Endothelial cell of umbilical vein (primary cell): ENCODE measurements at regions not wholly inside any gene's neighbourhood (a gene's known extent, or its start where the extent isn't known, plus 50 kb on each side); places are given as distances from the start of the nearest gene placed in this dataset.

Source experiments
- BruUV-seq: library from RNA; stranded (reverse); fragments of 400-500 nt; replicated peaks from 2 replicates; lab custom pipeline; 2021; lab: Mats Ljungman, UMichigan
- CTCF ChIA-PET: fragments of 300-600, 350-600 bp; sonication (Branson Sonifier 250); formaldehyde crosslinking; loops from one replicate; lab custom pipeline; 2021; ENCODE audit warnings: antibody characterized with exemption, inconsistent platforms; lab: Charles Lee
- POLR2A ChIA-PET: fragments of 300-600, 350-600 bp; sonication (Branson Sonifier 250); formaldehyde crosslinking; loops from one replicate; lab custom pipeline; 2021; ENCODE audit warnings: antibody characterized with exemption, inconsistent platforms; lab: Charles Lee
- DNase-seq: peaks from one replicate; pipeline ENCODE4 v3.0.0-alpha.2; 2011; ENCODE audit warnings: low read depth, low spot score
- FAIRE-seq: peaks from 2 replicates; lab custom pipeline; 2011; peaks lifted over from hg19 to GRCh38; lab: Jason Lieb, UNC
- H2AFZ ChIP-seq: 2 replicates; pipeline ENCODE4 v1.6.0; 2012; ENCODE audit warnings: low read depth, low read length, control low read depth, inconsistent platforms
- H3K27ac ChIP-seq: 2 replicates; pipeline ENCODE4 v1.5.1; 2011; ENCODE audit warnings: low read depth, mild to moderate bottlenecking, control low read depth, low read length, moderate library complexity; ENCODE audit not compliant: insufficient read depth
- H3K27me3 ChIP-seq, 2 experiments: 2 replicates each; pipeline versions ENCODE4 v1.6.0 to v1.6.1; 2011; ENCODE audit warnings: low read length in 2 of 2, mixed read lengths in 1 of 2; ENCODE audit not compliant: control insufficient read depth in 2 of 2, insufficient read depth in 2 of 2
- H3K36me3 ChIP-seq, 2 experiments: 2 replicates in 1 of 2; 3 replicates in 1 of 2; pipeline ENCODE4 v1.5.1; 2011; ENCODE audit warnings: low read length in 2 of 2, mild to moderate bottlenecking in 1 of 2, moderate library complexity in 1 of 2; ENCODE audit not compliant: control insufficient read depth in 2 of 2, insufficient read depth in 2 of 2; ENCODE audit errors: extremely low read depth in 1 of 2
- H3K4me1 ChIP-seq: 3 replicates; pipeline ENCODE4 v1.5.1; 2011; ENCODE audit warnings: mild to moderate bottlenecking, low read length; ENCODE audit not compliant: control insufficient read depth, insufficient read depth; ENCODE audit errors: extremely low read depth
- H3K4me2 ChIP-seq: 2 replicates; pipeline ENCODE4 v1.6.1; 2011; ENCODE audit warnings: low read length, control low read depth, mixed read lengths; ENCODE audit not compliant: insufficient read depth
- H3K4me3 ChIP-seq, 3 experiments: fragments of 200-600 bp in 1 of 3; sonication (generic), shearing (Covaris generic) in 1 of 3; replicated peaks in 1 of 3; 2 replicates each; pipeline ENCODE4 v1.5.1; 2011 to 2016; ENCODE audit warnings: control low read depth in 3 of 3, low read length in 3 of 3, mild to moderate bottlenecking in 2 of 3, inconsistent platforms in 1 of 3, low read depth in 1 of 3, moderate library complexity in 1 of 3; ENCODE audit not compliant: insufficient read depth in 1 of 3
- H3K79me2 ChIP-seq: 2 replicates; pipeline ENCODE4 v1.6.0; 2012; ENCODE audit warnings: low read length, inconsistent platforms; ENCODE audit not compliant: control insufficient read depth, insufficient read depth
- H3K9ac ChIP-seq: replicated peaks from 2 replicates; pipeline ENCODE3; 2011; ENCODE audit warnings: low read length, control low read depth; ENCODE audit not compliant: insufficient read depth; ENCODE audit errors: extremely low read depth
- H3K9me1 ChIP-seq: replicated peaks from 3 replicates; pipeline ENCODE4 v1.6.0; 2011; ENCODE audit warnings: mild to moderate bottlenecking, low read length; ENCODE audit not compliant: control insufficient read depth, insufficient read depth; ENCODE audit errors: extremely low read depth
- H3K9me3 ChIP-seq: replicated peaks from 2 replicates; pipeline ENCODE4 v1.5.1; 2012; ENCODE audit warnings: low read length, inconsistent platforms; ENCODE audit not compliant: control insufficient read depth, insufficient read depth
- H4K20me1 ChIP-seq: replicated peaks from 2 replicates; pipeline ENCODE3; 2011; ENCODE audit warnings: mild to moderate bottlenecking, low read length; ENCODE audit not compliant: control insufficient read depth, insufficient read depth; ENCODE audit errors: extremely low read depth
- CTCF ChIP-seq, 2 donors: IDR thresholded peaks; 1 replicate in 1 of 2; 2 replicates in 1 of 2; pipeline ENCODE4 v1.5.1; 2011; ENCODE audit warnings: low read length in 2 of 2, mild to moderate bottlenecking in 2 of 2, moderate library complexity in 2 of 2, control low read depth in 1 of 2, inconsistent platforms in 1 of 2, low read depth in 1 of 2; ENCODE audit not compliant: insufficient read depth in 1 of 2; ENCODE audit errors: extremely low read depth in 1 of 2
- EZH2 ChIP-seq: IDR thresholded peaks from 2 replicates; pipeline ENCODE4 v1.6.1; 2012; ENCODE audit warnings: borderline replicate concordance, low read depth, mild to moderate bottlenecking, moderate library complexity, low read length, inconsistent platforms; ENCODE audit not compliant: severe bottlenecking
- FOS ChIP-seq: IDR thresholded peaks from 2 replicates; pipeline ENCODE4 v1.6.1; 2011; ENCODE audit warnings: mild to moderate bottlenecking, low read length, moderate library complexity, borderline replicate concordance; ENCODE audit not compliant: insufficient read depth
- GATA2 ChIP-seq: IDR thresholded peaks from 2 replicates; pipeline ENCODE4 v1.7.0; 2011; ENCODE audit warnings: low read depth, mild to moderate bottlenecking, moderate library complexity, mixed read lengths, low read length; ENCODE audit not compliant: insufficient read length, insufficient read depth
- JUN ChIP-seq: IDR thresholded peaks from 2 replicates; pipeline ENCODE4 v1.6.1; 2011; ENCODE audit warnings: borderline replicate concordance, low read depth; ENCODE audit not compliant: insufficient read length, insufficient read depth
- MAX ChIP-seq: IDR thresholded peaks from 2 replicates; pipeline ENCODE4 v1.6.1; 2011; ENCODE audit not compliant: insufficient read depth, insufficient read length
- MYC ChIP-seq: IDR thresholded peaks from one replicate; pipeline ENCODE4 v1.6.1; 2011; ENCODE audit warnings: mild to moderate bottlenecking, low read depth, low read length
- POLR2A ChIP-seq: IDR thresholded peaks from 2 replicates; pipeline ENCODE4 v1.6.1; 2012; ENCODE audit warnings: low read depth, mild to moderate bottlenecking, control low read depth, low read length
- POLR2AphosphoS5 ChIP-seq: IDR thresholded peaks from 2 replicates; pipeline ENCODE4 v1.6.1; 2012; ENCODE audit warnings: low read depth, mild to moderate bottlenecking, control low read depth, low read length, moderate library complexity; ENCODE audit not compliant: insufficient read depth
- dilution Hi-C: fragments of 300-500 bp; cut with MboI; formaldehyde crosslinking; loops from one replicate; pipeline ENCODE4 v1.15.0; 2019; ENCODE audit warnings: low sequenced_read_pairs; ENCODE audit not compliant: extremely low pct_ligation_motif_present
- intact Hi-C: fragments of 100-400 bp; cut with micrococcal nuclease; formaldehyde crosslinking; loops from one replicate; pipeline ENCODE4 v1.10.0; 2022

- dilution Hi-C loops (no loop called here), intact Hi-C loops (no loop called here)
- Histone ChIP-seq H3K79me2 (no peaks in the 10 kb centered on the region), H3K9ac (no peak overlapping the region), H3K4me3 (no peak overlapping the region), H3K36me3 (no peaks in the 10 kb centered on the region), H3K9me3 (no peaks in the 10 kb centered on the region), H2AFZ (no peak overlapping the region), H3K4me1 (no peaks in the 10 kb centered on the region), H3K4me2 (no peak overlapping the region), H3K9me1 (no peaks in the 10 kb centered on the region), H4K20me1 (no peaks in the 10 kb centered on the region), H3K27ac (no peak overlapping the region), H3K27me3 (no peaks in the 10 kb centered on the region)
- DNase-seq (no peak), FAIRE-seq (no peak)
- POLR2A ChIA-PET = no interaction called here
- no TSS peak for BruUV-seq
- CTCF ChIA-PET = no interaction called here
- no peak for TF ChIP-seq MAX
- TF ChIP-seq FOS = no peak
- TF ChIP-seq POLR2AphosphoS5 = no peak
- TF ChIP-seq CTCF (IDR thresholded peaks at IDR 0.05; ENCODE audit: extremely low read depth in 1 of 2, insufficient read depth in 1 of 2, low read depth in 1 of 2, low read length in 2 of 2) = no peak
- no peak for TF ChIP-seq EZH2
- no peak for TF ChIP-seq GATA2
- TF ChIP-seq POLR2A = no peak
- no peak for TF ChIP-seq MYC
- no peak for TF ChIP-seq JUN
Measured at GRCh38 chrX:93977641-93978040, 303.6 kb downstream of the FAM133A start.
